Ascending aorta (tissue), 2 donors: ENCODE measurements at regions not wholly inside any gene's neighbourhood (a gene's known extent, or its start where the extent isn't known, plus 50 kb on each side); places are given as distances from the start of the nearest gene placed in this dataset.

Source experiments
- DNase-seq, 2 donors: peaks; one replicate each; pipeline ENCODE4 v3.0.0-alpha.2; 2019; ENCODE audit warnings: low spot score in 2 of 2
- H3K27ac ChIP-seq, 2 donors: fragments of 200-600 bp; sonication (generic); one replicate each; pipeline ENCODE4 v1.5.1; 2016 to 2017; ENCODE audit warnings: mild to moderate bottlenecking in 1 of 2
- H3K27me3 ChIP-seq: fragments of 200-600 bp; sonication (generic); one replicate; pipeline ENCODE4 v1.5.1; 2017
- H3K36me3 ChIP-seq, 2 donors: fragments of 200-600 bp; sonication (generic); one replicate each; pipeline ENCODE4 v1.5.1; 2016
- H3K4me1 ChIP-seq, 2 donors: fragments of 200-600 bp; sonication (generic); one replicate each; pipeline ENCODE4 v1.5.1; 2016 to 2017; ENCODE audit warnings: mild to moderate bottlenecking in 1 of 2
- H3K4me3 ChIP-seq, 2 donors: fragments of 200-600 bp; sonication (generic); one replicate each; pipeline ENCODE4 v1.5.1; 2016 to 2017; ENCODE audit warnings: mild to moderate bottlenecking in 1 of 2
- H3K9me3 ChIP-seq, 2 donors: fragments of 200-600 bp; sonication (generic); one replicate each; pipeline ENCODE4 v1.5.1; 2016
- CTCF ChIP-seq, 3 experiments: fragments of 200-600 bp in 2 of 3; fragments of 450-650 bp in 1 of 3; sonication (generic) in 2 of 3; IDR thresholded peaks; one replicate each; pipeline ENCODE4 v1.5.1; 2016 to 2019; ENCODE audit warnings: antibody characterized with exemption in 3 of 3, mild to moderate bottlenecking in 1 of 3, moderate library complexity in 1 of 3
- intact Hi-C: fragments of 100-400 bp; cut with DNase I; formaldehyde crosslinking; loops from one replicate; pipeline ENCODE4 v1.15.1; 2023

DNA sequence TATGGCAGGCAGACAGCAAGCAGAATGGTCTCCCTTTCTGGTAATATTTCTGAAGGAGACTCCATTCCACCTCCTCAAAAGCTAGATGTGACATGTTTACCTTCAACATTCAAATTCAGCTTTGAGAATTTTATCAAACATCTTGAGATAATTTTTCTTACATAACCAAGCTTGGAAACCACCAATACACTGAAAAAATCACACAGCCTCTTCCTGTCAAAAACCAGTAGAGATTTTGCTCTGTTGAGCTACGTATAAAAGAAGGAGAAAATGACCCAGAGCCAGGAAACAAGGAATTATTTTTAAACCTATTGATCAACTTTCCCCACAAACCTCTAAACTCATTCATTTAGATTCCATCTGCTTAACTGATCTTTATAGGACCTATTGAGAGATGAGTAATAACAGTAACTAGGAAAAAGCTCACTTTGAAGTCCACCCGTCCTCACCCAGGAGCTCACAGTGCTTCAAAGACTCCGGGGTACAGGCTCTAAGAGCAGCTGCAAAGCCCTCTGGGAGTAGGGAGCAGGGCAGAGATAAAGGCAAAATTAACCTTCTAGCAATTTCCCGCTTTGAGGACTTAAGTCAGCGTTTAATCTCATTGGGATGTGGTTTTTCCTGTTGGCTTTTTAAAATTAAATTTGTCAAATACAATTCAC lies 318.2 kb upstream of the RASGEF1B start:
- TF ChIP-seq CTCF (IDR thresholded peaks at IDR 0.05), result no peak
- Histone ChIP-seq H3K36me3 (no peaks in the 10 kb centered on the region), H3K4me1 (peaks cover 0 to 4% of the 10 kb centered on the region in 2 donors), H3K4me3 (no peak overlapping the region), H3K9me3 (no peaks in the 10 kb centered on the region), H3K27ac (no peak overlapping the region), H3K27me3 (no peaks in the 10 kb centered on the region)
- DNase-seq, result no peak
- intact Hi-C loops, result no loop called here

DNA sequence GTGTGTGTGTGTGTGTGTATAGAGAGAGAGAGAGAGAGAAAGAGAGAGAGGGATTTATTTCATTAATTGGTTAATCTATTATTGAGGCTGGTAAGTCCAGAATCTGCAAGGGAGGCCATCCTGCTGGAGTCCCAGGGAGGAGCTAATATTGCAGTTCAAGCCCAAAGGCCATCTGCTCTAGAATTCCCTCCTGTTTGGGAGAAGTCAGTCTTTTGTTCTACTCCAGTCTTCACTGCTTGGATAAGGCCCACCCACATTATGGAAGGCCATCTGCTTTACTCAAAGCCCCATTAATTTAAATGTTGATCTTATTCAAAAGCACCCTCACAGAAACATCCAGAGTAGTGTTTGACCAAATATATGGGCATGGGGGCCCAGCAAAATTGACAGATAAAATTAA lies 317.5 kb upstream of the RASGEF1B start:
- intact Hi-C loops, result no loop called here
- no peak overlapping the region for H3K27ac ChIP-seq

GRCh38 chr4:81786766-81787165 lies 315.1 kb upstream of the RASGEF1B start:
- Histone ChIP-seq H3K9me3 (no peaks in the 10 kb centered on the region), H3K36me3 (no peaks in the 10 kb centered on the region), H3K4me1 (peaks cover 0 to 4% of the 10 kb centered on the region in 2 donors), H3K27ac (no peak overlapping the region), H3K27me3 (no peaks in the 10 kb centered on the region), H3K4me3 (no peak overlapping the region)
- DNase-seq, result no peak
- no peak for TF ChIP-seq CTCF (IDR thresholded peaks at IDR 0.05)
- intact Hi-C loops, result no loop called here

More for the DNA sequence above, 317.5 kb upstream of the RASGEF1B start:
- TF ChIP-seq CTCF (IDR thresholded peaks at IDR 0.05), result no peak
- Histone ChIP-seq H3K4me3 (no peak overlapping the region), H3K9me3 (no peaks in the 10 kb centered on the region), H3K4me1 (peaks cover 0 to 4% of the 10 kb centered on the region in 2 donors), H3K27me3 (no peaks in the 10 kb centered on the region), H3K36me3 (no peaks in the 10 kb centered on the region)
- no peak for DNase-seq

- no peak for DNase-seq
- H3K27me3 ChIP-seq, result no peaks in the 10 kb centered on the region
- peaks cover 0 to 4% of the 10 kb centered on the region in 2 donors for H3K4me1 ChIP-seq
- no peaks in the 10 kb centered on the region for H3K36me3 ChIP-seq
- no peak overlapping the region for H3K4me3 ChIP-seq
- H3K27ac ChIP-seq, result no peak overlapping the region
- intact Hi-C loops, result no loop called here
- no peak for TF ChIP-seq CTCF (IDR thresholded peaks at IDR 0.05)
- no peaks in the 10 kb centered on the region for H3K9me3 ChIP-seq
Observed at GRCh38 chr4:81786063-81786763, 314.5 kb upstream of the RASGEF1B start.

GRCh38 chr4:81785338-81785737 lies 313.6 kb upstream of the RASGEF1B start:
- peaks cover 0 to 4% of the 10 kb centered on the region in 2 donors for H3K4me1 ChIP-seq
- no peak for DNase-seq

More at GRCh38 chr4:81785338-81785737, 313.6 kb upstream of the RASGEF1B start:
- intact Hi-C loops, result no loop called here
- H3K27ac ChIP-seq, result no peak overlapping the region
- no peak for TF ChIP-seq CTCF (IDR thresholded peaks at IDR 0.05)
- H3K9me3 ChIP-seq, result no peaks in the 10 kb centered on the region
- H3K27me3 ChIP-seq, result no peaks in the 10 kb centered on the region
- H3K4me3 ChIP-seq, result no peak overlapping the region
- H3K36me3 ChIP-seq, result no peaks in the 10 kb centered on the region
